ENCODE measurements at regions not wholly inside any gene's neighbourhood (a gene's known extent, or its start where the extent isn't known, plus 50 kb on each side); places are given as distances from the start of the nearest gene placed in this dataset.
"Not testable (repeated sequence)": the region's sequence is repeated elsewhere in the genome, so short reads cannot be mapped to it uniquely, and the experiment has no call there.

GRCh38 chr7:92955081-92955480, 118.7 kb upstream of the CDK6 start:
- H3K4me3 ChIP-seq (ENCODE audit: low read depth, low read length): no peak overlapping the region
- in situ Hi-C loops (cut with HindIII; ENCODE audit: low sequenced_read_pairs): no loop called here
- DNase-seq (ENCODE audit: low read depth): no peak
- no peak for TF ChIP-seq CTCF (IDR thresholded peaks at IDR 0.05; ENCODE audit: low read depth, low read length, missing control alignments)

- no peak overlapping the region for H3K4me3 ChIP-seq (ENCODE audit: low read depth, low read length)
- in situ Hi-C loops (cut with HindIII; ENCODE audit: low sequenced_read_pairs): no loop called here
- DNase-seq (ENCODE audit: low read depth): no peak
- no peak for TF ChIP-seq CTCF (IDR thresholded peaks at IDR 0.05; ENCODE audit: low read depth, low read length, missing control alignments)
These were observed 117.3 kb upstream of the CDK6 start for GRCh38 chr7:92953657-92954056.

- no peak for DNase-seq (ENCODE audit: low read depth)
- in situ Hi-C loops (cut with HindIII; ENCODE audit: low sequenced_read_pairs): no loop called here
- TF ChIP-seq CTCF (IDR thresholded peaks at IDR 0.05; ENCODE audit: low read depth, low read length, missing control alignments): no peak
- H3K4me3 ChIP-seq (ENCODE audit: low read depth, low read length): no peak overlapping the region
These were observed 113.4 kb upstream of the CDK6 start for GRCh38 chr7:92949748-92950147.

GRCh38 chr7:92945840-92946239, 109.5 kb upstream of the CDK6 start:
- in situ Hi-C loops (cut with HindIII; ENCODE audit: low sequenced_read_pairs): no loop called here
- H3K4me3 ChIP-seq (ENCODE audit: low read depth, low read length): no peak overlapping the region
- TF ChIP-seq CTCF (IDR thresholded peaks at IDR 0.05; ENCODE audit: low read depth, low read length, missing control alignments): no peak
- DNase-seq (ENCODE audit: low read depth): no peak

- in situ Hi-C loops (cut with HindIII; ENCODE audit: low sequenced_read_pairs): no loop called here
- TF ChIP-seq CTCF (IDR thresholded peaks at IDR 0.05; ENCODE audit: low read depth, low read length, missing control alignments): no peak
- H3K4me3 ChIP-seq (ENCODE audit: low read depth, low read length): no peak overlapping the region
- no peak for DNase-seq (ENCODE audit: low read depth)
These were observed 108.3 kb upstream of the CDK6 start for GRCh38 chr7:92944633-92945032.

GRCh38 chr7:92942706-92943105, 106.3 kb upstream of the CDK6 start:
- H3K4me3 ChIP-seq (ENCODE audit: low read depth, low read length); DNase-seq (ENCODE audit: low read depth); in situ Hi-C loops (cut with HindIII; ENCODE audit: low sequenced_read_pairs): not testable (repeated sequence)

- no peak overlapping the region for H3K4me3 ChIP-seq (ENCODE audit: low read depth, low read length)
- DNase-seq (ENCODE audit: low read depth): no peak
- in situ Hi-C loops (cut with HindIII; ENCODE audit: low sequenced_read_pairs): no loop called here
- no peak for TF ChIP-seq CTCF (IDR thresholded peaks at IDR 0.05; ENCODE audit: low read depth, low read length, missing control alignments)
These were observed 103.4 kb upstream of the CDK6 start for GRCh38 chr7:92939666-92940360.
